Astrocyte (in vitro differentiated cells and primary cell): ENCODE measurements at regions not wholly inside any gene's neighbourhood (a gene's known extent, or its start where the extent isn't known, plus 50 kb on each side); places are given as distances from the start of the nearest gene placed in this dataset.

Source experiments
- DNase-seq: peaks from one replicate; pipeline ENCODE4 v3.0.0-alpha.2; 2010; ENCODE audit warnings: low read depth
- FAIRE-seq: peaks from 2 replicates; lab custom pipeline; 2011; peaks lifted over from hg19 to GRCh38; lab: Jason Lieb, UNC
- H2AFZ ChIP-seq: 2 replicates; pipeline ENCODE4 v1.6.0; 2012; ENCODE audit warnings: low read depth, low read length, inconsistent platforms
- H3K27ac ChIP-seq: 2 replicates; pipeline ENCODE4 v1.5.1; 2011; ENCODE audit warnings: low read depth, low read length, inconsistent platforms
- H3K27me3 ChIP-seq: 2 replicates; pipeline ENCODE4 v1.6.0; 2011; ENCODE audit warnings: low read length, inconsistent platforms; ENCODE audit not compliant: insufficient read depth
- H3K36me3 ChIP-seq: 2 replicates; pipeline ENCODE4 v1.5.1; 2011; ENCODE audit warnings: low read length, inconsistent platforms; ENCODE audit not compliant: insufficient read depth
- H3K4me1 ChIP-seq: 2 replicates; pipeline ENCODE4 v1.5.1; 2011; ENCODE audit warnings: low read length, inconsistent platforms; ENCODE audit not compliant: insufficient read depth
- H3K4me2 ChIP-seq: 2 replicates; pipeline ENCODE4 v1.6.0; 2012; ENCODE audit warnings: low read length, inconsistent platforms
- H3K4me3 ChIP-seq: 2 replicates; pipeline ENCODE4 v1.5.1; 2011; ENCODE audit warnings: low read depth, mild to moderate bottlenecking, low read length, inconsistent platforms; ENCODE audit not compliant: insufficient read depth
- H3K79me2 ChIP-seq: 2 replicates; pipeline ENCODE4 v1.6.0; 2012; ENCODE audit warnings: mild to moderate bottlenecking, low read length, inconsistent platforms; ENCODE audit not compliant: insufficient read depth
- H3K9ac ChIP-seq: 2 replicates; pipeline ENCODE4 v1.6.0; 2012; ENCODE audit warnings: mild to moderate bottlenecking, low read length, inconsistent platforms
- H3K9me3 ChIP-seq: 2 replicates; pipeline ENCODE4 v1.5.1; 2012; ENCODE audit warnings: low read depth, mild to moderate bottlenecking, low read length, inconsistent platforms; ENCODE audit not compliant: insufficient read depth
- H4K20me1 ChIP-seq: 2 replicates; pipeline ENCODE4 v1.6.0; 2012; ENCODE audit warnings: low read length, inconsistent platforms; ENCODE audit not compliant: insufficient read depth
- H3K27ac Mint-ChIP-seq: one replicate; pipeline ENCODE4 v1.8.0; 2021; ENCODE audit warnings: mild to moderate bottlenecking, mixed read lengths; ENCODE audit not compliant: unreplicated experiment
- H3K27me3 Mint-ChIP-seq: one replicate; pipeline ENCODE4 v1.8.0; 2021; ENCODE audit warnings: low read depth, mixed read lengths; ENCODE audit not compliant: unreplicated experiment
- H3K36me3 Mint-ChIP-seq: one replicate; pipeline ENCODE4 v1.8.0; 2021; ENCODE audit warnings: low read depth, mixed read lengths; ENCODE audit not compliant: unreplicated experiment
- H3K4me1 Mint-ChIP-seq: one replicate; pipeline ENCODE4 v1.8.0; 2021; ENCODE audit warnings: low read depth, mixed read lengths; ENCODE audit not compliant: unreplicated experiment
- H3K4me3 Mint-ChIP-seq: one replicate; pipeline ENCODE4 v1.8.0; 2021; ENCODE audit warnings: mild to moderate bottlenecking, moderate library complexity, mixed read lengths; ENCODE audit not compliant: unreplicated experiment
- H3K9me3 Mint-ChIP-seq: one replicate; pipeline ENCODE4 v1.8.0; 2021; ENCODE audit warnings: mild to moderate bottlenecking, mixed read lengths; ENCODE audit not compliant: unreplicated experiment
- CTCF ChIP-seq: IDR thresholded peaks from 2 replicates; pipeline ENCODE4 v1.5.1; 2011; ENCODE audit warnings: low read depth, mild to moderate bottlenecking, inconsistent platforms, low read length, moderate library complexity; ENCODE audit not compliant: insufficient read depth
- EZH2 ChIP-seq: IDR thresholded peaks from 2 replicates; pipeline ENCODE4 v1.6.1; 2012; ENCODE audit warnings: mild to moderate bottlenecking, low read length, inconsistent platforms; ENCODE audit not compliant: insufficient read depth

DNA sequence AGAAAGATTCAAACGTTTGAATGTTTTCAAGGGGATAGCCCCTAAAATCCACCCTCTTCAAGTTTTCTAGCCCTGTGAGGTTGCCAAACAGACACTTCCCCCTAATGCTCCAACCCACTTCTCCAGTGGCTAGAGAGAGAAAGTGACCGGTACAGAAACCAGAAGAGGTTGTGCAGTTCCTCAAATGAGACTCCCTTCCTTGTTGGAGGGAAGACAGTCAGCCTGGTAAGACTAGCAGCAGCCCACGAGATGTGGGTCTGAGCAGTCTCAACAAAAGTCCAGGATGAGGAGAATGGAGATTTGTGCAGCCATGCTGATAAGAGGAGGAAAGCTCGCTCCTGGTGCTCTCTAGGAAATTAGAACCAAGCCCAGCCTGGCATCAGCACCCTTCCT is 222.8 kb upstream of the TPRG1 start:
- H3K4me1 Mint-ChIP-seq: peaks cover 33% of the 10 kb centered on the region
- Histone ChIP-seq H2AFZ (no peak overlapping the region), H3K27ac (peak overlapping the region; percentile 90), H3K36me3 (no peaks in the 10 kb centered on the region), H3K4me1 (peaks cover 33% of the 10 kb centered on the region), H3K9me3 (no peaks in the 10 kb centered on the region), H3K9ac (peak overlapping the region; percentile 81), H3K27me3 (no peaks in the 10 kb centered on the region), H3K4me3 (no peak overlapping the region), H4K20me1 (no peaks in the 10 kb centered on the region), H3K4me2 (peak overlapping the region; percentile 84), H3K79me2 (no peaks in the 10 kb centered on the region)
- FAIRE-seq: no peak
- TF ChIP-seq EZH2 (no peak), CTCF (no peak)
- peaks cover 11% of the 10 kb centered on the region for H3K36me3 Mint-ChIP-seq
- peaks cover 2% of the 10 kb centered on the region for H3K9me3 Mint-ChIP-seq
- H3K27ac Mint-ChIP-seq: peak overlapping the region; percentile 75
- H3K4me3 Mint-ChIP-seq: peak overlapping the region; percentile 73
- DNase-seq: no peak
- no peaks in the 10 kb centered on the region for H3K27me3 Mint-ChIP-seq

DNA sequence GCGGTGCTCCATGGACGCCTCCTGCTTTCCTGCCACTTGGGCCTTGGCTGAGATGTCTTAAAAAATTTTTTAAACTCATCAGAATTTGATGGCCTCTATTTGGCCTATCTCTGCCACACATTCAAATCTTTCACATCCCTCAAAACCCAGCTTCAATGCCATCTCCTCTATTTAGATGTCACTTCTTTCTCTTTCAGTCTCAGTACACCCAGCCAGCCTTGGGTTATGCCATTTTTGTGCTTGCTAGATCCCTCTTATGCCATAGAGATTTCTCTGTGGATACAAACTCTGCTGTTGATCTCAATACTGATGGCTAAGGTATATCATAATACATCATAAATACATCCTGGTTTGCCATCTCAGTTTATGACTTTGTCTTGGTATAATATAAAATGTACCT is 222.3 kb upstream of the TPRG1 start:
- Histone ChIP-seq H3K36me3 (no peaks in the 10 kb centered on the region), H3K79me2 (no peaks in the 10 kb centered on the region), H3K4me2 (peak overlapping the region; percentile 84), H3K9me3 (no peaks in the 10 kb centered on the region), H3K9ac (peak overlapping the region; percentile 81), H3K4me3 (no peak overlapping the region), H4K20me1 (no peaks in the 10 kb centered on the region), H2AFZ (no peak overlapping the region), H3K27ac (peak overlapping the region; percentile 90), H3K27me3 (no peaks in the 10 kb centered on the region), H3K4me1 (peaks cover 33% of the 10 kb centered on the region)
- Mint-ChIP-seq H3K27ac (no peak overlapping the region), H3K27me3 (no peaks in the 10 kb centered on the region), H3K4me1 (peaks cover 36% of the 10 kb centered on the region), H3K9me3 (peaks cover 2% of the 10 kb centered on the region), H3K36me3 (peaks cover 7% of the 10 kb centered on the region), H3K4me3 (no peak overlapping the region)
- DNase-seq (no peak), FAIRE-seq (no peak)
- TF ChIP-seq EZH2: no peak
- TF ChIP-seq CTCF: no peak

DNA sequence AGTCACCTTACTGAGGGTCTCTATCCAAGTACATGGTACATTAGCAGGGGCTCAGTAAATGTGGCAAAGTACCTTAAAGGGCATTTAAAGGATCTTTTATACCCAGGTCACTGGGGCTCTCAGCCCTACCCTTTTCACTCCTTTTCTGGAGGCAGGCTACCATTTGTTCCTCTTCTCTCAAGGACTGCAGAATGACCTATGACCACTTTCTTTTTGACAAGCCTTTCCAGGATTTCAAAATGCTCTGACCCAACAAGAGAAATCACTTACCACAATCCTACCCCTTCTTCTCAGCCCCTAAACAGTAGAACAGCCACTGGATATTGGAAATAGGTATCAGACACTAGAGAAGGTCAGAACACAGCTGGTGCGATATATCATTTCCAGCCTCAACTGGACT is 221.8 kb upstream of the TPRG1 start:
- TF ChIP-seq EZH2 (no peak), CTCF (no peak)
- peaks cover 5% of the 10 kb centered on the region for H3K36me3 Mint-ChIP-seq
- H2AFZ ChIP-seq: no peak overlapping the region
- no peak for DNase-seq
- no peak overlapping the region for H3K27ac ChIP-seq
- H3K4me1 ChIP-seq: peaks cover 33% of the 10 kb centered on the region
- H3K36me3 ChIP-seq: no peaks in the 10 kb centered on the region
- H3K79me2 ChIP-seq: no peaks in the 10 kb centered on the region
- H3K4me1 Mint-ChIP-seq: peaks cover 40% of the 10 kb centered on the region
- peaks cover 2% of the 10 kb centered on the region for H3K9me3 Mint-ChIP-seq
- no peaks in the 10 kb centered on the region for H3K9me3 ChIP-seq
- H3K27me3 Mint-ChIP-seq: no peaks in the 10 kb centered on the region
- H3K4me3 Mint-ChIP-seq: no peak overlapping the region
- no peak for FAIRE-seq
- no peak overlapping the region for H3K9ac ChIP-seq
- no peak overlapping the region for H3K4me3 ChIP-seq
- no peak overlapping the region for H3K4me2 ChIP-seq
- no peak overlapping the region for H3K27ac Mint-ChIP-seq
- no peaks in the 10 kb centered on the region for H4K20me1 ChIP-seq
- H3K27me3 ChIP-seq: no peaks in the 10 kb centered on the region
